Lower leg skin (tissue), 3 donors: ENCODE measurements at regions not wholly inside any gene's neighbourhood (a gene's known extent, or its start where the extent isn't known, plus 50 kb on each side); places are given as distances from the start of the nearest gene placed in this dataset.

Source experiments
- POLR2A ChIP-seq, 2 donors: fragments of 450-650 bp; IDR thresholded peaks; one replicate each; pipeline ENCODE4 v1.6.1; 2016 to 2017; ENCODE audit warnings: antibody characterized with exemption in 2 of 2, mild to moderate bottlenecking in 1 of 2, moderate library complexity in 1 of 2
- TF ChIP-seq, protein P1 (sequence below), 3 donors: fragments of 450-650 bp; IDR thresholded peaks; one replicate each; pipeline ENCODE4 v1.5.1; 2016; ENCODE audit warnings: antibody characterized with exemption in 3 of 3, mild to moderate bottlenecking in 3 of 3, moderate library complexity in 2 of 3

DNA sequence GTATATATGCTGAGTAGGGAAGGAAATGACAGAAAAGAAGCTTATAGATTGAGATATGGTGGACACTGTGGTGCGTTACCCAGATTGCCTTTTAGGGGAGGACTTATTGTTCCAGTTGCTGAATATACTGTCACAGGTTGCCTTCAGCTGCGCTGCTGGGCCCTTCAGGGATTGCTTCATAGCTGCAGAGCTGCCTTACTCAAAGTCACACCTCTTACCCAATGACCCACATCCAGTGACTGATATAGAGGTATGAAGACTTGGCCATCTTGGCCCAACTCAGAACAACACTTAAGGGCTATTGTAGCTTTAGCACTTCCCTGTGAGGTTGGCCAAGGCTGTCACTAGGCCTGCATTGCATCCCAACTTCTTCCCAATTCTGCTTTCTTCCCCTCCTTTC is 63.4 kb upstream of the TMEM164 start:
- TF ChIP-seq, protein P1, sequence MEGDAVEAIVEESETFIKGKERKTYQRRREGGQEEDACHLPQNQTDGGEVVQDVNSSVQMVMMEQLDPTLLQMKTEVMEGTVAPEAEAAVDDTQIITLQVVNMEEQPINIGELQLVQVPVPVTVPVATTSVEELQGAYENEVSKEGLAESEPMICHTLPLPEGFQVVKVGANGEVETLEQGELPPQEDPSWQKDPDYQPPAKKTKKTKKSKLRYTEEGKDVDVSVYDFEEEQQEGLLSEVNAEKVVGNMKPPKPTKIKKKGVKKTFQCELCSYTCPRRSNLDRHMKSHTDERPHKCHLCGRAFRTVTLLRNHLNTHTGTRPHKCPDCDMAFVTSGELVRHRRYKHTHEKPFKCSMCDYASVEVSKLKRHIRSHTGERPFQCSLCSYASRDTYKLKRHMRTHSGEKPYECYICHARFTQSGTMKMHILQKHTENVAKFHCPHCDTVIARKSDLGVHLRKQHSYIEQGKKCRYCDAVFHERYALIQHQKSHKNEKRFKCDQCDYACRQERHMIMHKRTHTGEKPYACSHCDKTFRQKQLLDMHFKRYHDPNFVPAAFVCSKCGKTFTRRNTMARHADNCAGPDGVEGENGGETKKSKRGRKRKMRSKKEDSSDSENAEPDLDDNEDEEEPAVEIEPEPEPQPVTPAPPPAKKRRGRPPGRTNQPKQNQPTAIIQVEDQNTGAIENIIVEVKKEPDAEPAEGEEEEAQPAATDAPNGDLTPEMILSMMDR (IDR thresholded peaks at IDR 0.05): no peak
- TF ChIP-seq POLR2A (IDR thresholded peaks at IDR 0.05): no peak
